NCI-H1694 (cell line): ENCODE measurements at regions not wholly inside any gene's neighbourhood (a gene's known extent, or its start where the extent isn't known, plus 50 kb on each side); places are given as distances from the start of the nearest gene placed in this dataset.

Source experiments
- DNase-seq: peaks from one replicate; lab custom pipeline; 2025; lab: John Stamatoyannopoulos, UW

DNA sequence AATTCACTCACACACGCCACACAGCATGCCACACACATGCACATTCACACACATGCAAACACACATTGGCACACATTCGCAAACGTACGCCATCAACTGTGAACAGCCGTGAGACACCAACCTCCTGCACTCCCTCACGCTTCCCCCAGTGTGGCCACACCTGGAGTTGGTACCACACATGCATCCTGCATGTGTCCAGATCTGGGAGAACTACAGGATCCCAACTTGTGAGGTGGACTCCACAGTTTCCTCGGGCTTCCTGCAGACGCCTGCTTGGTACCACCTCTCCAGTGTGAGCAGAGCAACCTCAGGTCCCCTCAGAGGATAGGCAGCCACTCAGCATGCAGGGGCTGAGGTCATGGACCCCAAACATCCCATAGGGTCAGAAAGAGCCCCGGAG is 239.0 kb downstream of the EIPR1 start:
- DNase-seq = no peak

DNA sequence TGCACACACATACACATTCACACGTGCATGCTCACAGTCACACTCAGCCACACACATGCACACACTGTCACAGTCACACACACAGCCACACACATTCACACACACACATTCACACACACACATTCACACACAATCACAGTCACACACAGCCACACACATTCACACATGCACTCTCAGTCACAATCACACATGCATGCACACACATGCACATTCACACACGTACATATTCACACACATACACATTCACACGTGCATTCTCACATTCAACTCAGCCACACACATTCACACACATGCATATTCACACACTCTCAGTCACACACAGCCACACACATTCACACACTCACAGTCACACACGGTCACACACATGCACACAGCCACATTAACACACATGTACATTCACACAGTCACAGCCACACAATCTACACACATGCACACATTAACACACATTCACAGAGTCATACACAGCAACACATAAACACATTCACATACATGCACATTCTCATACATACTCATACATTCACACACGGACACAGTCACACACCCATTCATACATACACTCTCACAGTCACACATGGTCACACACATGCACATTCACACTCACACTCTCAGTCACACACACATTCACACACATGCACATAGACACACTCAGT is 239.8 kb downstream of the EIPR1 start:
- DNase-seq = no peak

DNA sequence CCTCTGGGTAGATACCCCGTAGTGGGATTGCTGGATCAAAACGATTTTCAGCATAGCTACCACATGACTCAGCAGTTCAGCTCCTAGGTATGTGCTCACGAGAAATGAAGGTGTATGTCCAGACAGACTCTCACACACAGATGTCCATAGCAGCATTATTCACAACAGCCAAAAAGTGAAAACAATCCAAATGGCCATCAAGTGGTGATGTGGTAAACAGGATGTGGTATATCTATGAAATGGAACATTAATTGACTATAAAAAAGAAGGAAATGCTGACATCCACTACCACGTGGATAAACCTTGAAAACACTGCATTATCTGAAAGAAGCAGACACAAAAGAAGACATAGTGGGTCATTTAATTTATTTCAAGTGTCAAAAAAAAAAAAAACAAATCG is 241.9 kb downstream of the EIPR1 start:
- DNase-seq = no peak

DNA sequence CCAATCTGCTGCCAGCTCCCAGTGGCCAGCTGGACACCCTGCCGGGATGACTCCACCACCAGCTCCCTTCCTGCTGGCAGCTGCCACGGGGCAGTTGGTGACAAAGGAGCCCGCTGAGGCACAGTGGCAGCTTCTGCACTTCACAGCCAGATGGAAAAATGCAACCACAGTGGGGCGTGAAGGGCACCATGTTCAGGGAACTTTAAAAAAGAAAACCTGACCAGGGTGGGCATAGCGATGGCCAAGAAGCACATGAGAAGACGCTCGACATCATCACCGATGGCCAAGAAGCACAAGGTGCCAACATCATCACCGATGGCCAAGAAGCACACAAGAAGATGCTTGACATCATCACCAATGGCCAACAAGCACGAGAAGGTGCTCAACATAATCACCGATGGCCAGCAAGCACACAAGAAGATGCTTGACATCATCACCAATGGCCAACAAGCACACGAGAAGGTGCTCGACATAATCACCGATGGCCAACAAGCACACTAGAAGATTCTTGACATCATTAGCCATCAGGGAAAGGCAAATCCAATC is 243.5 kb downstream of the EIPR1 start:
- no peak for DNase-seq

DNA sequence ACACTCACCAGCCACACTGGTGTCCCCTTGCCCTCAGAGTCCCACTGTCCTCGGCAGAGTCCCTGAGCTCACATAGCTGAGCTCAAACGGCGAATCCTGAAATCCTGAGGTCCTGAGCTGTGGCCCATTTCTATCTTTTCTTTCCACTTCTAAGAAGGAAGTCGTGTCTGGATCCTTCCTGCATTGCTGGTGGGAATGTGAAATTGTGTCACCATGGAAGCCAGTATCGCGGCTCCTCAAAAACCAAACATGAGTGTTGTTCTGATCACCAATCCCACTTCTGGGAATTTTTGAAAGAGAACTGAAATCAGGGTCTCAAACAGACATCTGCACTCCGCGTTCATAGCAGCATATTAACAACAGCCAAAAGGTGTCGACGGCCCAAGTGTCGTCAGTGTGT is 244.7 kb downstream of the EIPR1 start:
- DNase-seq = no peak

DNA sequence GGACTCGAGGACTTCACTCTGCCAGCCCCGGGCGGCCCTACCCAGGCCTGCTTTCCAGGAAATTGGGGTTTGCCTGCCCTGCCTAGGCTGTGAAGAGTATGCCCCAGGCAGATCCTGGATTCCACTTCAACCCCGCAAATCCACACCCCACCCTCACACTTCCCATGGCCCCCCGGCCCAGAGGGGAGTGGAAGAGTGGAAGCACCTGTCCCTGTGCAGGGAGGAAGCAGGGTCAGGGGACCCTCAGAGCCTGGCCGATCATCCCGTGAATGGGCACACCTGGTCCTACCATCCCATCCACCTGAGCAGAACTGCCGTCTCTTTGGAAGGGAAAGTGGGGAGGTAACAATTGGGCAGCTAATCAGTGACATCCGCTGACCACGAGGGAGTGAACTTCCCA is 245.2 kb downstream of the EIPR1 start:
- DNase-seq = no peak

DNA sequence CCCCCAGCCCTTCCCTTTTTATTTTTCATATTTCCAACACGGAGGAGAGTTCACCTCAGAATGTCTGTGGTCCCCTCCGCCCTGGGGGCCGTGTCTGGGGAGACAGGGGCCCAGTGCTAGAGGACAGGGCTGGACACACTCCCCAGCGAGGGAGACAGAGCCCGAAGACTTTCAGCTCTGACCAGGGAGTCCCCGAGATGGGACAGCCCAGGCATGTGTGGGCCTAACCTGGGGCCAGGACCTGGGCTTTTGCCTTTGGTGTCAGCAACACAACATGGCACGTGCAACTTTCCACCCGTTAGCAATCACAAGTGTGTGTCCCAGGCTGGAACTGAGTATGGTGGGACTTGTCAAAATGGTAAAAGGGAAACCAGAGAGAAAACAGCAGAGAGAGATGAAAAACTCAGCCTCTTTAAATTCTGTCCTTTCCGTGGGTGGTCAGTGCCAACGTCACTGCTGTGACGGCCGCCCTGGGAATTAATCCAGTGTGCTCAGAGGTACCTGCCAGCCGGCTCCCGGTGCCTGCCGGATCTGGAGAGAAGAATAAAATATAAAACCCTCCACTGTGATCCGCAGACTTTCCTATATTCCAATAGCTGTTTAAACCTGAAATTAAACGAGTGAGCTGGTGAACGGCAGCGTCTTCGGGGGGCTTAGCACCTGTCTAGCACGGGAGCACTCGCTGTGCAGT is 245.8 kb downstream of the EIPR1 start:
- no peak for DNase-seq

DNA sequence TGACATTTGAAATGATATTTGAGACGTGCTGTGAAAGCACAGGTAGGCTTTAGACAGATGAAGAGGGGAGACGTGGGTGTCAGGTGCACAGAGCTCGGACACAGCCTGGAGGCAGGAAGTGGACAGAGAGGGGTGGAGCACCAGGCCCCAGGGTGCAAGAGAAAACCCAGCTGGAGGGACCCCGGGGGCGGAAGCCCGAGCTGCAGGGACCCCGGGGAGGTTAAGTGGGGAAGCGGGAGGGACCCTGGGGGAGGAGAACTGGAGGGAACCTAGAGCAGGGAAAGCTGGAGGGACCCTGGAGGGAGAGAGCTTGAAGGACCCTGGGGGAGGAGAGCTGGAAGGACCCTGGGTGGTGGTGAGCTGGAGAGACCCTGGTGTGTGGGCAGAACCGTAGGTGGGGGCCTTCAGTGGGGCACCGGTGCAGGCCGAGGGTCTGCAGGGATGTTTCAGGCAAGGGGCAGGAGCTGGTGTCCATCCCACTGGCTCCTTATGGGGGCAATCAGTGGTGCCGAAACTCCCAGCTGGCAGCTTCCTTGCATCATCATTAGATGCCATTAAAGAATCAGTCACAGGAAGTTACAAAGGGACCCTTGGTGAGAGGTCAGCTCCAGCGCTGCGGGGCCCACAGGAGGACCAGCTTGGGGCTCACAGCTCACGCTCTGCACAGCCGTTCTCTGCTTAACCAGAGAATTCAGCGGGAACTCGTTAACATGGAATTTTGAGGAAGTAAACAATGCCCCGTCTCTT is 246.6 kb downstream of the EIPR1 start:
- DNase-seq = no peak

DNA sequence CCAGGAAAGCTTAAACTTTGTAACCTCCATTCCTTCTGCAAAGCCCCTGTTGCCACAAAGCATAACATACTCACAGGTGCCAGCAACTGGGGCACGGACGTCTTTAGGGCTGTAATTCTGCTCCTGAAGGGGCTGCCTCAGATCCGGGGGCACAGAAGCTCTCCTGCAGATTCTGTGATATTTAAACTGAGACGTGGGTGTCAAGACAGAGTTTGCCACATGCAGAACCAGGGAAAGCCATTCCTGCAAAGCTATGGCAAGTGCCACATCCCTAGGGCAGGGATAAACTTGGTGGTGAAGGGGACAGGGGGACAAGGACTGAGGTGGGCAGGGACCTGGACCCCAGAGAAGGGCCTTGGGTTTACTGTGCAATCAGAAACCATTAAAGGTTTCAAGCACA is 247.2 kb downstream of the EIPR1 start:
- DNase-seq = no peak

DNA sequence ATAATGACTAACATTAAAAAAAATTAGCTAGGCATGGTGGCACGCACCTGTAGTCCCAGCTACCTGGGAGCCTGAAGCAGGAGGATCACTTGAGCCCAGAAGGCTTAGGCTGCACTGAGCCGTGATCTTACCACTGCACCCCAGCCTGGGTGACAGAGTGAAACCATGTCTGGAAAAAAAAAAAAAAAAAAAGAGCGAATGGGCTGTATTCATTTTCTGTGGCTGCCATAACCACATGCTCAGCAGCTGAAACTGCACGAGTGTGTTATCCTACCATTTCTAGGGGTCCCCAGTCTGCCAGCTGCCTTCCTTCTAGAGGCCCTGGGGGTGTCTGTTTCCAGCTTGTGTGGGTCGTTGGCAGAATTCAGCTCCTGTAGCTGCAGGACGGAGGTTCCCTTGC is 247.8 kb downstream of the EIPR1 start:
- no peak for DNase-seq

DNA sequence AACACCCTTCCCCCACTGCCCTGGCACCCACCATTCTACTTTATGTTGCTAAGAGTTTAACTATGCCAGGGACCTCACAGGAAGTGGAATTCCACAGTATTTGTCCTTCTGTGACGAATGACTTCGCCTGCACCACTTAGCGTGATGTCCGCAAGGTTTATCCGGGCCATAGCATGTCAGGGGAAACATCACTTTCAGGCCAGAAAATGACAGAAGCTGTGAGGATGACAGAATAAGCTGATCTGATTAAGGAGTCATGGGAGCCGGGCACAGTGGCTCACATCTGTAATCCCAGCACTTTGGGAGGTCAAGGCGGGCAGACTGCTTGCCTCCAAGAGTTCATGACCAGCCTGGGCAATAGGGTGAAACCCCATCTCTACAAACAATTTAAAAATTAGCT is 248.8 kb downstream of the EIPR1 start:
- no peak for DNase-seq

DNA sequence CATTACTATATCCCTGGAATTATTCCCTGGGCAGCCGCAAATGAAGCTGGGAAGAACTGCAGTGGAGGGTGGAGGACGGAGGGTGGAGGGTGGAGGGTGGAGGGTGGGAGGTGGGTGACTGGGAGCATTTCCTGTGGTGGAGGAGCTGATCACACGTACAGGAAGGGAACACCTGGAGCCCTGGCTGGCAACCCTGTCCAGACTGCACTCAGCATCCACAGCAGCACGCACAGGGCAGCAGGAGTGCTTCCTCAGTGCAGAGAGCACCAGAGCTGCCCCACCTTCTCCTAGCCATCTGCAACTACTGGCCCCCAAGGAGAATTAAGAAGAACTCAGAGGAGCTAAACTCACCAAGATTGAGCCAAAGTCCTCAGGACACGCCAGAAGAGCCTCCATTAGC is 249.9 kb downstream of the EIPR1 start:
- DNase-seq = no peak

DNA sequence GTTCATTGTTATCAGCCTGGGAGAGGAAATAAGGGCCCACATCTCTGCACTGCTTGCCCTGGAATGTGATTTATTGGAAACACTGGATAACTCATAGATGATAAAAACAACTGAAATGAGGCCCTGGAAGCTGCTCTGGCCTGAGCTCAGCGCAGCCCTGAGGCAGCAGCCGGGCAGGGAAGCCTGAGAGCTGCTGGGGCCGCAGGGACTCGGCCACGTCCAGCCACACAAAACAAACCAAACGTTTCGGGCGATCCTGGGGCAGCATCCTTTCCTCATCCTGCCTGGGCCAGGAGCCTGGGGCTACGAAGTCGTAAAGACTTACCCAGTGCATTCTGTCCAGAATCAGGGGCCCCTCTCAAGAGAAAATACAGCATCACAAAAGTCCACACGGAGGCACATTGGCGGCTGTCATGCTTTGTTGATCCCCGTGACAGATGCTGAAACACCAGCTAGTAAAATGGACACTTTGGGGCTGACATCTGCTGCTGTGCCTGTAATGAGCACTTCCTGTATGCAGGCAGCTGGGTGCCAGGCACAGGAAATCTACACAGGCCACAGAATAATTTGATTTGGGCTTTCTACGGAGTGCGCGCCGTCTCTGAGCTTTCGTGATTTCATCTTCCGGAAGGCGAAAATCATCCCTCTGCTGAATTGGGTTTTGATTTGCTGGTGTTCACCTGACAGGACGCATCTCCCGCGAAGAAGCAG is 250.6 kb downstream of the EIPR1 start:
- peak; percentile 77 for DNase-seq

DNA sequence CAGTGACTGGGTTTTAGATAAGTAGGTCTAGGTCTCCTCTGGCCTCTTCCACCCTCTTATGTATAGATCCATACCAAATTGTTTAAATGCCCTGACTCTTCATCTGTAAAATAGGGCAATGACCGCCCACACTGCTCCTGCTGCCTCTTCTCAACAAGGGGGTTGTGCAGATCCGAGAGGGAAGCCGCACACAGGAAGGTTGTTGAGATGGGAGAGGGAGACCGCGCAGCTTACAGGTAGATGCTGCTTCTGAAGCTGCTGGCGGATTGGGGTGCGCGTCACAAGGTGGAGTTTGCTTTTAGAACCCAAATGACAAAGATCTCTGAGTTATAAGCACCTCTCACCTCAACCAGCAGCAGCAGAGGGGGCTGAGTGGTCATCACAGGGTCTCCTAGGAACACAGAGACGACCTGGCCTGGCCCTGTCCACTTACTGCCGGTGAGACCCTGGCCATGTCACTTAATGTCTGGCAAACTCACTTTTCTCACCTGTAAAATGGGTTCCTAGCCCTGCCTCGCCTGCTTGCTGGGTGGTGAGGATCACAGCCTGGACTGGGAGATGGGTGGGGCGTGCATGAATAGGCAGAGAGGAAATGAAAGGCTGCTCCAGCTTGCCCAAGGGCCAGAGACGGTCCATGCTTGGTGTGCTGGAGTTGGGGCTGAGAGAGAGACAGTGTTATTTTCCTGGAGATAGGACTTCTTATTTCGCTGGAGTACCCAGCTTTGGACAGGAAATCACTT is 251.3 kb downstream of the EIPR1 start:
- no peak for DNase-seq

DNA sequence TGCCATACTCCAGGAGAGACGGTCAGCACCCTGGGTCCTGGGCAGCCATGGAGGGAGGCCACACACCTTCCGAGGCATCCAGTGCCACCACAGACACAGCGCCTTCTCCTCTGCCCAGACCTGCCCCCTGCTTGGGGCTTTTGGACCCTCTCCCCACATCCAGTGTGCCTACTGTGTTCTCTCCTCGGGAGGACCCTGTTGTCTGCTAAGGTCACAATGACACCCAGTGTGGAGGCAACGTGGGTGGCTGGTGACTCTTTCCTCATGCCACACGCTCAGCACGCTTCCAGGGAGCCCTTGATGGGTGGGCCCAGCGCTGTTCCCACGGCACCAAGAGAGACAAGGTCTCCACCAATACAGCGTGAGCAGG is 251.9 kb downstream of the EIPR1 start:
- DNase-seq = no peak

DNA sequence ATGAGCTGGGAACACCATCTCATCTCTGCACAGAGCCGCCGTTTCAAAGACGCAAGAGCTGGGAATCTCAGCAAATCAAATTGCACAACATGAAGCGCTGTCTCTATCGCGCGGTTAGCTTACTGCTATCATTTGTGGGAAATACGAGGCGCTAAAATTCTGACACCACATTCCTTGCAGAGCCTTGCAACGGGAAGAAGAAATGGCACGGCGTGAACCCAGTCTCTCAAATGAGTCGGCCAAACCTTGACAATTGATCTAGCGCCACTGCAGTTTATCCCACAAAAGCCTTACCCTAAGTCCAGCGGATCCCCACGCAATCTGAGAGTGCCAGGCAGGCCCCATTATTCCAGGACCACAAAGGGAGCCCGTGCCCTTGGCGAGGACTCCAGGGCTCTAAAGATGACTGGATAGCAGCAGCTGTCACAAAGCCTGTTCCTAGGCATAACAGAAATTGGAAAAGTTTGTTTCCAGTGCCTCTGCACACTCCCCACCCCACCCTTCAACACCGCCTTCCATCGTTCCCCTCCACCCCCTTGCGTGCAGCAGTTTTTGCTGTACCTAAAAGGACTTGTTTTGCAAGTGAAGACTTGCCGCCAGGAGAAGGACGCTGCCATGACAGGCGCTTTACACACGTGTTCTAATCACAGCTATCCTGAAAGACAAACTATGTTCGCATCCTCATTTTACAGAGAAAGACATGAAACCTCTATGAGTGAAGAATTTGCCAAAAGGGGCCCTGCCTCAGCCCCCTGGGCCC is 252.4 kb downstream of the EIPR1 start:
- no peak for DNase-seq

DNA sequence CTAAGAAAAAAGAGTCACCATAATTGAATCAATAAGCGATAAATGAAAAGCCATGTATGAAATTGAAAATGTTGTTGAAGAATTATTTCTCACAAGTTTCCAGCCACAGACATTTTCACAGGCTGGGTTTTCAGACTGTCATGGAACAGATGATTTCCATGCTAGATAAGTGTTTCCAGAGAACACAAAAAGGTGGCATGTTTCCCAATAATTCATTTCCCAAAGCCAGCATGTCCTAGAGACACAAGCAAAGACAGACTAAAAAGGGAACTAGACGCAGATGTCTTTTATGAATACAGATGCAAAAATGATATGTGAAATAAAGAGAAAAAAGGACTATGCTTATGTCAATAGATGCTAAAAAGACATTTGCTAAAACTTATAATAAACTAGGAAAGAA is 255.1 kb downstream of the EIPR1 start:
- DNase-seq = no peak

DNA sequence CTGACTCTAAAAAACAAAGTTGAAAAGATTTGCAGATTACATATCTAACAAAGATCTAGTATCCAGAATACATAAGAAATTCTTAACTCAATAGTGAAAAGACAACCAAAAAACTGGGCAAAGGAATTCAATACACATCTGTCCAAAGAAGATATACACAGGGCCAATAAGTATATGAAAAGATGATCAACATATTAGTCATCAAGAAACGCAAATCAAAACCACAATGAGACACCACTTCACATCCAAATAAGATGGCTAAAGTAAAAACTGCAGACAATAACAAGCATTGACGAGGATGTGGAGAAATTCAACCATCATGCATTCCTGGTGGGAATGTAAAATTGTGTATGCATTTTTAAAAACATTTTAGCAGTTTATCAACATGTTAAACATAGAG is 256.0 kb downstream of the EIPR1 start:
- no peak for DNase-seq

DNA sequence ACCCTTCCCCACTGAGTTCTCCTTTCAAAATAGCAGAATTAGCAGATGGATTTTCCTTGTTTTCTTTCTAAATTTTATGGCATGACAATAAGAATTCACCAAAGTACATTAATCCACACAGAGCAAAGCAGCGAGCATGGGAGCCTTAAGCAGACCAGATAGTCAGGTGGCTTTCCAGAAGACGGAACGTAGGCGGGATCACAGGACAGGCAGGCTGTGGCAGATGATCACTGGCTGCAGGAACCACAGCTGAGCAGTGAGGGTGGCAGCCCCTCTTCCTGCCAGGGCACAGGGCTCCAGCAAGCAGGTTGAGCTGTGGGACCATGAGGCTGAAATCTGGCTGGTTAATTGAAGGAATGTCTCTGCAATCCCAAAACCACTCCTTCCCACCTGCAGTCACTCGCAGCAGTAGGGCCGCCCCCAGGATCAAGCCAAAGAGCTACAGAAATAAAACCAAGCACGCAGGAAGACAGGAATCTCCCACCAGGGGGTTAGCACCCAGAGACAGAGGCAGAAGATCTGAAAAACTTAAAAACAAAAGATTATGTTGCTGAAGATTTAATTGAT is 259.9 kb downstream of the EIPR1 start:
- DNase-seq = no peak

DNA sequence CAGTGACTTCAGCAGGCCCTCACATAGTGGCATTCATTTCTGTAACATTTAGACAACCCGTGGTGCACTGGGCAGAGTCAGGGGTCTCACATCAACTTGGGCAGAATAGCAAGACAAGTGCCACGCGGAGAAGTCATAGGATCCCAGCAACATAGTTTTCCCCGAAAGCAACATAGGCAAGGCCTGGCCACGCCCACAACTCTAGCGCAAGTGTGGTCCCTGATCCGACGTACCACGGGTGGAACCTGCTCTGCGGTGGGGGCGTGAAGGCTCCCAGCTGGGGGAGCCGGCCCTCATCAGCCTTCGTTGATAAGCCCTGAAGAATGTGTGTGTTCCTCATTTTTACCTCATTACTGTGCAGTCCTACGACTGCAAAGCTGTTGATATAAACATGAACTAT is 261.2 kb downstream of the EIPR1 start:
- no peak for DNase-seq
